Myocyte (in vitro differentiated cells): ENCODE measurements at regions not wholly inside any gene's neighbourhood (a gene's known extent, or its start where the extent isn't known, plus 50 kb on each side); places are given as distances from the start of the nearest gene placed in this dataset.
"Not testable (repeated sequence)": the region's sequence is repeated elsewhere in the genome, so short reads cannot be mapped to it uniquely, and the experiment has no call there.

Experiments
- DNase-seq: peaks from one replicate; pipeline ENCODE4 v3.0.0-alpha.2; 2012; ENCODE audit warnings: low read depth

DNA sequence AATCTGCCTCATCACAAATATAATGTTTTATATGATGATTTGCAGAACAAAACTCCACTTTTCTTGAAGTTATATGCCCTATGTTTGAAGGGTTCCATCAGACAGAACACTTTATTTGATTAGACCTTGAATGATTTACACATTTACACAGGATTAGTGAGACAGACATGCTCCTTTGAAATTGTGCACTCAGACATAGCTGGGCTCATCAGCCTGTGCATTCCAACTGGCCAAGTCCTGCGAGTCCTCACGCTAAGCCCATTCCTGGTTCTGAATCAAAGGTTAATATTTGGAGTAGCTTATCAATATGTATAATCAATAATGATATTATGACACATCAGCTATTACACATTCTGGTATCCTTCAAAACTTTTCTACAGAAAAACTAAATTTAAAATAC lies 173.6 kb downstream of the MBL2 start:
- DNase-seq: no peak

- DNase-seq: no peak
Observed at GRCh38 chr10:52599551-52600200, 172.9 kb downstream of the MBL2 start.

- DNase-seq: not testable (repeated sequence)
Observed at GRCh38 chr10:52604131-52604530, 168.5 kb downstream of the MBL2 start.

- peak; percentile 6 for DNase-seq
Observed at GRCh38 chr10:52609071-52609470, 163.5 kb downstream of the MBL2 start.

- DNase-seq: peak; percentile 36
Observed at GRCh38 chr10:52609626-52610240, 162.9 kb downstream of the MBL2 start.

- DNase-seq: no peak
Observed at GRCh38 chr10:52615331-52615730, 157.3 kb downstream of the MBL2 start.

DNA sequence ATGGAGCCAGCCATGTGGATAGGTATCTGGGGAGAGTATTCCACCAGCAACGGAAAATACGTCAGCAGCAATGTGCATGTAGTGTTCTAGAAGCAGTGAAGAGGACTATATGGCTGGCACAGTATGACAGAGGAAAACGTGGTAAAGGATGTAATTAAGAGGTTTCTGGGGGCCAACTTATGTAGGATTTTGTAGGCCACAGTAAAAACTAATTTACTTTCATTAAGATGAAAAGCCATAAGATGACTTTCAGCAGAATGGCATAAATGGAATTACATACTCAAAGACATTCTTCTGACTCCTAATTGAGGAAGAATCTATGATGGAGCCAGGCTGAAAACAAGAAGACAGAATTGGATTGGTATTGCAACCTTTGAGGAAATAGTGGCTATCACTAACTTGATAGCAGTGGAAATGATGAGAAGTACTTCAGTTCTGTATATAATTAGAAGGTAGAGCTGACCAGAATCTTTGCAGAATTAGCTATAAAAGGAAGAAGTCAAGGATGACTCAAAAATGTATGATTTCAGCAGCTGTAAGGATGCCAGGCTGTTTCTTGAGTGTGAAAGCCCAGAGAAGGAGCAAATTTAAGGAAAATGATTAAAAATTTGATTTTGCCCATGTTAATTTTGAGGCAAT lies 156.7 kb downstream of the MBL2 start:
- DNase-seq: no peak

DNA sequence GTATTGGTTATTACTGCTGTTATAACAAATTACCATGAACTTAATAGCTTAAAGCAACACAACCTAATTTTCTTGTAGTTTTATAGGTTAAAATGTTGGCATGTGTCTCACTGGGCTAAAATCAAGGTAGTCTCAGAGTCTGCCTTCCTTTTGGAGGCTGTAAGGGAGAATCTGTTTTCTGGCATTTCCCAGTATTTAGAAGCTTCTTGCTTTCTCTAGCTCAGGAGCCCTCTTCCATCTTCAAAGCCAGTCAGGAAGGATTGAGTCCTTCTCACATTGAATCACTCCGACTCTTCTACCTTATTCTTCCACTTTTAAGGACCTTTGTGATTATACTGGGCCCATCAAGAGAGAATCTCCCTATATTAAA lies 156.2 kb downstream of the MBL2 start:
- no peak for DNase-seq

DNA sequence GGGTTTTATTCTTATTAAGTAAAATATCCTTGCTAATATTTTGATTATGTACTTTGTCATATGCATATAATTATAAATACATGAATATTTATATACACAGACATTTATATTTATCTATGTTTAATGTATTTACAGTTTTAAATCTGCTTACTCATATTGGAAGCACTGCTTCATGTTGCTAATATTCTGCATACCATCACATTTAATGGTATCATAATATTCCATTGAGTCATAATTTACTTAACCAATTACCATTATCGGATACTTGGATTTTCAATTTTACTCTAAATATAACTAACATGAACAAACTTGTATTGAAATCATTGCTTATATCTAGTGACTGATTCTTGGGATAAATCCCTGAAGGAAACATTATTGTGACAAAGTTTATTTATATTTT lies 155.2 kb downstream of the MBL2 start:
- DNase-seq: no peak

- DNase-seq: no peak
Observed at GRCh38 chr10:52619052-52619451, 153.5 kb downstream of the MBL2 start.

GRCh38 chr10:52621635-52622079 lies 150.9 kb downstream of the MBL2 start:
- peak; percentile 7 for DNase-seq

GRCh38 chr10:52623761-52624160 lies 148.8 kb downstream of the MBL2 start:
- no peak for DNase-seq

GRCh38 chr10:52627279-52627678 lies 145.3 kb downstream of the MBL2 start:
- DNase-seq: no peak

- DNase-seq: no peak
Observed at GRCh38 chr10:52631146-52631545, 141.4 kb downstream of the MBL2 start.

DNA sequence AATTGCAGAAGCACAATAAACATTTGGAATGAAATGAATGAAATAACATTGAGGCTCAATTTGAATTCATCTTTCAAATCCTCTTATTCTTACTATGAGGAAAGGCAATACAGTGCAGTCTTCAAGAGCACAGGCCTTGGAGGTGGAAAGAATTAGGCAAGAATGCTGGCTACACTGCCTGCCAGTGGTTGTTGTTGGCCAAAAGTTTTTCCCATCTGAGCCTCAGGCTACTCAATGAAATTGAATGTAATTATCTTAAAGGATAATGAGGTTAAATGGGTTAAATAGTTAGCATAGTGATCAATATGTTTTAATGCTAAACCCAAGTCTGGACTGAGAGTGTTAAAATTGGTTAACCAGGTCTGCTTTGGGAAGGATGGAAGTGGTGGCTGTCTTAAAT lies 140.9 kb downstream of the MBL2 start:
- DNase-seq: no peak

DNA sequence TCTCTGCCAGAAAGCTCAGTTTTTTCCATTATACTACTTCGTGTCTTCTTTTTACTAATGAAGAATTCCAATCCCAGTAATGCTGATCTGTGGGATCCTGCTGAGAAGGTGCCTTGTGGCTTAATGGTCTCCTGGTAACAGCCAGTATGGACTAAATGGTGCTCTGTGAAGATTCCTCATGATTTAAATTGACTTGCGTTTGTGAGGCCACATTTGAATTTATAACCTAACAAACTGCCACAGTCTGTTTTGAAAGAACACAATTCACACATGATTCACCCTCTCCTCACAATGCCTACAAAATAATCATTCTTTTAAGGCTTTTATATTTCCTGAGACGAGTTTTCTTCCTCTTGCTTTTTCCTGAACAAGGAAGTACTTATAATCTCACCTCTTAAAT lies 140.0 kb downstream of the MBL2 start:
- no peak for DNase-seq

DNA sequence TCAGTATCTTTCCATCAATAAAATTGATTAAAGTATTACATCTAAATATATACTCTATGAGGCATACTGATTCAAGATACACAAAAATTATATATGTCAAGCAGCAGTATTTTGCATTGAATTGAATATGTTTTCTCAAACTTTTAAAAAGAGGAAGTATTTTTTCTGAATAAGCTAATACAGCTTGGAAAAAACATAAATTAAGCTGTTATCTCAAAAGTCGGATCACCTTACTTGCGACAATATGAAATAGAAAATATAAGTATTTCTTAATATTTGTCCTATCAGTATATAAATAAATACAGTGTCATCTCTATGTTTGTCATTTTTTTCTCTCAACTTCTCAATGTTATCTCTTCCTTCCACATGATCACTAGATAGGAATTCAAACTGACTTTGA lies 139.3 kb downstream of the MBL2 start:
- no peak for DNase-seq

GRCh38 chr10:52635651-52636050 lies 136.9 kb downstream of the MBL2 start:
- DNase-seq: peak; percentile 55

DNA sequence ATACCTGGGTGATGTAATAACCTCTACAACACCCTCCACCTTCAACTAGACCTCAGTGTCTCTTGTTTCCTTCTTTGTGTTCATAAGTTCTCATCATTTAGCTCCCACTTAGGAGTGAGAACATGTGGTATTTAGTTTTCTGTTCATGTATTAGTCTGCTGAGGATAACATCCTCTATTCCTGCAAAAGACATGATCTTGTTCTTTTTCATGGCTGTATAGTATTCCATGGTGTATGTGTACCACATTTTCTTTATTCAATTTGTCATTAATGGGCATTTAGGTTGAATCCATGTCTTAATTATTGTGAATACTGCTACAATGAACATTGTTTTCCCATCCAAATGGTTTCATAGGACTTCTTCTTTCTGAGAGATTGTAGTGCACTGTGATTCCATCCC lies 135.7 kb downstream of the MBL2 start:
- DNase-seq: no peak

DNA sequence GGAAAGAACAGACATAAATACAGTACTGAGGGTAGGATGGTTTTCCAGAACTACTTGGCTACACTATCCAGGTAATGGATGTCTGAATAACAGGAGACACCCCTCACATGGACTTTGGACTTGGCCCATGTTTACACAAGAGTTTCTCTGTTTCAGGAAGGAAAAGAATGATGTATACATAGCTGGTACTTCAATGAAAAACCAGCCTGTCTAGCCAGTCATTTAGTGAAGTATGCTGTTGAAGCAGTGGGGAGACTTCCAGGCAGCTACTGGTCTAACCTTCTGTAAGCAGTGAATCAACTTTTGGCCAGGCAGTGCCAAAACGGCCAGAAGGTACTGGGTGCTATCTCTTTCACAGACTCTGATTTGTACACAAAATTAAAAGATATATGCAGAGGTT lies 135.0 kb downstream of the MBL2 start:
- no peak for DNase-seq

GRCh38 chr10:52639652-52640051 lies 132.9 kb downstream of the MBL2 start:
- peak; percentile 56 for DNase-seq

GRCh38 chr10:52642208-52642607 lies 130.4 kb downstream of the MBL2 start:
- DNase-seq: no peak
